Activated CD4-positive, alpha-beta T cell treated with anti-CD3 and anti-CD28 coated beads, Interleukin-2, amount 50 U/mL, for 48 hours (primary cell): ENCODE measurements at regions not wholly inside any gene's neighbourhood (a gene's known extent, or its start where the extent isn't known, plus 50 kb on each side); places are given as distances from the start of the nearest gene placed in this dataset.

ENCODE experiments used
- DNase-seq, 2 experiments: peaks; one replicate each; pipeline ENCODE4 v3.0.0-alpha.2; 2020

- no peak for DNase-seq
Measured at GRCh38 chr14:22011253-22011642, 337.6 kb upstream of the OR4E1 start.

DNA sequence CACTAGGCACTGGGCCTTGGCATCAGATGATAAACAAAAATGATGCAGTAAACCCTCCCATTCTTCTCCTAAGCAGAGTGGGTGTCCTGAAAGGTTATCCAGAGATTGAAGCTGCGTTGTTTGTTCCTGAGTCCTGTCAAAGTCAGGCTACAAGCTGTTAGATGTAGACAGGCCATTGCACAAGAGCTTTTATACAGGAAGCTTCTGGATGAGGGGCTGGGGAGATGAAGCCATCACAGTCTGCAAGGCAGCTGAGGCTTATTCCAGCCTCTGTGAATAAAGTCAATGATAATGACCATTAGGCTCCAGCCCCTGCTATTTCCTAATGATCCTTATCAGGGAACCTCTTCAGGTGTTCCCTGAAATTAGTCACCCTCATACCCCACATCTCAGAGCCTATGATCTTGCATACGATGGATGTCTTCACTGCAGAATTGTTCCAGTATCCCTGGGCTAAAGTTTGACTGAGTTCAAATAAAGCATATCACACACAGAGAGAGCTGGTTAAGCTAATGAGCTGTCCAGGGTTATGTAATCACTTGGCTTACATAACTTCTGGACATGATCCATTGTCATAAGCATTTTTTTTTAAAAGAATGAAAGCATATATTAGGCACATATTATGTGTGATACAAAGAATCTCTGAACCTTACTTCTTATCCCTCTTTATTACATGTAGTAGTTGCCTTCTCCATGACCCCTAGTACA lies 337.1 kb upstream of the OR4E1 start:
- no peak for DNase-seq

GRCh38 chr14:22008766-22009165 lies 335.1 kb upstream of the OR4E1 start:
- DNase-seq: no peak

GRCh38 chr14:22007784-22008412 lies 334.3 kb upstream of the OR4E1 start:
- peak in 1 of 2 experiments; percentile 23 for DNase-seq

DNA sequence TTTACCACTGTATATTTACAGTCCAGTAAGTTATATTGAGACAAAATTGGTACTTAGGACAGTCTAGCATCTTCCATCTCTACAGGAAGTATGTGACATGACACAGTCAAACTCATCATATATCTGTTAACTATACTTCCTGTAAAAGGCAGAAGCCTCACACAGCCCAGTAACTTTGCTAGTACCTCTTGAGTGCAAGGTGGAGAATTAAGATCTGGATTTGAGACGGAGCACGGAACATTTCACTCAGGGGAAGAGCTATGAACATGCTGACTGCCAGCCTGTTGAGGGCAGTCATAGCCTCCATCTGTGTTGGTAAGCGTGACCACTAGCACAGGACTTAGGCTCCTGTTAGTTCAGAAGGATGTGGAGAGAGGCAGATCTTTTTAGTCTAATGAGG lies 333.7 kb upstream of the OR4E1 start:
- DNase-seq: no peak

- DNase-seq: peak in 1 of 2 experiments; percentile 25
Measured at GRCh38 chr14:22003461-22003860, 329.8 kb upstream of the OR4E1 start.

- DNase-seq: peak; percentile 76 to 80
Measured at GRCh38 chr14:22002860-22003284, 329.3 kb upstream of the OR4E1 start.

DNA sequence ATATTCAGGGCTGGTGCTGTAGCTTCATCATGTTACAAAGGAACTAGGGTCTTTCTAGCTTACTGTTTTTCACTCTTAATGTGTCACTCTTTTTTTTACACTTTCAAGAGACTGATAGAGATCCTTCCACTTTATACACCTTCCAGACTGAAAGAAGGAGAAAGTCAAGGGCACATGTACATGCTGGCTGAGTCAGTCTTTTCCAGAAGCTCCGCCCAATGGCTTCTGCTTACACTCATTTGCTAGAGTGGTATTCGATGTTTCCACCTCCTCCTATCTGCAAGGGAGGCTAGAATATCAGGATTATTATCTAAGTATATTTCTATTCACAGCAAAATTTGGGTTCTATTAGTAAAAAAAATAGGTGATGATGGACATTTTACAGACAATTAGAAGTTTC lies 325.8 kb upstream of the OR4E1 start:
- no peak for DNase-seq

GRCh38 chr14:21997300-21997699 lies 323.7 kb upstream of the OR4E1 start:
- peak in 1 of 2 experiments; percentile 32 for DNase-seq

GRCh38 chr14:21995332-21995731 lies 321.7 kb upstream of the OR4E1 start:
- no peak for DNase-seq

- DNase-seq: no peak
Measured at GRCh38 chr14:21993837-21994236, 320.2 kb upstream of the OR4E1 start.

DNA sequence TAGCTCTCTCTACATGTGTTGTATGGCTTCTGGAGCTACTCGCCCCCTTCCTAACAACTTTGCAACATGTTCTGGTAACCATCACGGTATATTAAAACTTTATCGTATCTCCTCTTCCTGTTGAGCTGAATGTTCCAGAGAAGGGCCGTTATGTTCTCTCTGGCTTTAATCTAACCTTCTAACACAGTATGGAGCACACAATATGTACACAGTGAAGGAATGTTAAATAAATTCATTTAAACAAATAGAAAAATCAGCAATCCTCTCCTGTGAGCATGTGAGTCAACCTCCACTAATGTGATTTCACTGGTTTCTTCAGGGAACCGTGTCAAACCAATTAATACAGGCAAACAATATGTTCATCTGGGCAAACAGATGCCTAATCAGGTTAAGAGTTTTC lies 319.5 kb upstream of the OR4E1 start:
- no peak for DNase-seq

DNA sequence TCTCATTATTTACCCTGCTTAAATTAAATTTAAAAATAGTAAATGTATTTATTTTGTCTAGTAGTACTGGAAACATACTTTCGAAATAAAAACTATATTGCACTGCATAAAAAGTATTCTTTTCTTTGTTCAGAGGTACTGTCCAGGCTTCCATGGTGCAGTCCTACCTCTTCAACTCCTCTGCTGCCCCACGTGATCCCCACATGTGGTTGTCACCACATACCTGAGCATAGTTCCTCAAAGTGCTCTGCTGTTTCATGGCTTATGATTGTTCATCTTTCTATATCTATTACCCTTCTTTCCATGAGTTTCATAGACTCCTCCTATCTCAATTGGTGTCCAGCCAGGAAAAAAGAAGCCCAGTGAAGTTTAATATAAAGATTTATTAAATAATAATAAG lies 317.5 kb upstream of the OR4E1 start:
- no peak for DNase-seq

- no peak for DNase-seq
Measured at GRCh38 chr14:21990116-21990515, 316.5 kb upstream of the OR4E1 start.

- DNase-seq: no peak
Measured at GRCh38 chr14:21989090-21989489, 315.5 kb upstream of the OR4E1 start.

DNA sequence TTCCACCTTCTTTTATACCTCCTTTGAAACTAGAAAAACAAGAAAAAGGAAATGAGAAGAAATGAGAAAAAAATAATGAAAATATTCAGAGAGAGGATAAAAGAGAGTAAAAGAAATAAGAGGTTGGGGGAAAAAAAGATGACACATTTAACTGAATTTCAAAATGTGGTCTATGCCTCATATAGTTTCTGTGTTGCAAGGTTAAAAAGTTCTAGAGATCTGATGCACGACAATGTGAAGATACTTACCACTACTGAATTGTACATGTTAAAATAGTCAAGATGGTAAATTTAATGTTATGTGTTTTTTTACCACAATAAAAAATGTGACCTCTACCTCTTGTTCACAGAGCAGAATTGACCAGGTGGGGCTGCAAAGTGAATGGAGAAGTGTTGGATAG lies 314.8 kb upstream of the OR4E1 start:
- DNase-seq: no peak

DNA sequence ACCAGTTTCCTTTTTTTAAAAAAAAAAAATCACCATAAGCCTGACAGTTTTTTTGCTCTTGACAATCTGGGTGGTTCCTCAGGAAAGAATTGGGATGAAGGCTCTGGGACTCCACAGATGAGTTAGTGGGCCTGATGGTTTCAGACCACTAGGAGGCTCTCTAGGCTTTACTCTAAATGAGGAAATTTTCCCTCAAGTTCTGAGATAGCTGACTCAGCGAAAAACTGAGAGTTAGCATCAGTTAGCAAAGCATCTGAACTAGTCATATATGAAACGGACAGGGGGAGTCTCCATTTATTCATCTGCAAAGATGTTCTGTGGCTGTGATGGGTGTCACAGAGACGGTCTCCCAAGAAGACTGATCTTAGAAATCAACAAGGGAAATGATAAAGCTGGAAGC lies 314.3 kb upstream of the OR4E1 start:
- DNase-seq: no peak

DNA sequence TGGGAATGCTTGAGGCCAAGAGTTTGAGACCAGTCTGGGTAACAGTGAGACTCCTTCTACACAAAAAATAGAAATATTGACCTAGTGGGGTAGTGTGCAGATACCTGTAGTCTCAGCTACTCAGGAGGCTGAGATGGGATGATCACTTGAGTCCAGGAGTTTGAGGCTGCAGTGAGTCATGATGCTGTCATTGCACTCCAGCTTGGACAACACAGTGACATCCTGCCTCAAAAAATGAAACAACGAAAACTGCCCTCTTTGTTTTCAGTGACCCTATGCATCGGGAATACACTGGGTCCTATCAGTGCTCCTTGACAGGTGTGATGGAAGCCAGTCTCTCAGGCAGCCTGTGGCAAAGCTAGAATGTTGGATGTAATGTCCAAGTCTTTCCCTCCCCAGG lies 311.5 kb upstream of the OR4E1 start:
- no peak for DNase-seq

GRCh38 chr14:21978999-21979314 lies 305.3 kb upstream of the OR4E1 start:
- no peak for DNase-seq

DNA sequence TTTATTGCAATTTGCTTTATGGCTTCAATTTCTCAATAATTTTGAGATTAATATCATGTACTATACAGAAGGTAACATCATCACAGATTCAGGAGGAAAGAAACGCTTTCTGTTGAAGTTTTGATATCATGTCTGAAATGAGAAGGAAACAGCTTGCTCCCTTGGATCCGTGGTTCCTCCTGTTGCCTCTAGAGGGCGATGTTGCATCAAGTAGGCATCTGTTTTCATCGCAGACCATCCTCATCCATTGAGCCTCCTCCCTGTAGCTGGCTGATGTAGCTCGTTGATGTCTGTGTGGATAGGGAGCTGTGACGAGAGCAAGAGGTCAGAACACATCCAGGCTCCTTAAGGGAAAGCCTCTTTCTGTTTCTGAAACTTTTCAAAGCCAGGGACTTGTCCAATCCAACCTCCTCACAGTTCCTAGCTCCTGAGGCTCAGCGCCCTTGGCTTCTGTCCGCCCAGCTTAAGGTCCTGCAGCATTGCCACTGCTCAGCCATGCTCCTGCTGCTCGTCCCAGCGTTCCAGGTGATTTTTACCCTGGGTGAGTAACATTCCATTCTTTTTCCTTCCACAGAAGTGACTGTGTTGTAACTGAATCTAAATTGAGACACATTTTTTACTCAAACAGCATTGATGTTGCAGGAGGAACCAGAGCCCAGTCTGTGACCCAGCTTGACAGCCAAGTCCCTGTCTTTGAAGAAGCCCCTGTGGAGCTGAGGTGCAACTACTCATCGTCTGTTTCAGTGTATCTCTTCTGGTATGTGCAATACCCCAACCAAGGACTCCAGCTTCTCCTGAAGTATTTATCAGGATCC lies 304.8 kb upstream of the OR4E1 start:
- peak; percentile 57 to 63 for DNase-seq

DNA sequence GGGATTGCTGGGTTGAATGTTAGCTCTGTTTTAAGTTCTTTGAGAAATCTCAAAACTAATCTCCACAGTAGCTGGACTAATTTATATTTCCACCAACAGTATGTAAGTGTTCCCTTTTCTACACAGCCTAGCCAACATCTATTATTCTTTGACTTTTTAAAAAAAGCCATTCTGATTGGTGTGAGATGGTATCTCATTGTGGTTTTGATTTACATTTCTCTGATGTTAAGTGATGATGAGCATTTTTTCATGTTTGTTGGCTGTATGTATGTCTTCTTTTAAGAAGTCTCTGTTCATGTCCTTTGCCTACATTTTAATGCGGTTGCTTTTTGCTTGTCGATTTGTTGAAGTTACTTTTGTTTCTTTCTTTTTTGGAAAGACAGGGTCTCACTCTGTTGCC lies 301.1 kb upstream of the OR4E1 start:
- DNase-seq: no peak

DNA sequence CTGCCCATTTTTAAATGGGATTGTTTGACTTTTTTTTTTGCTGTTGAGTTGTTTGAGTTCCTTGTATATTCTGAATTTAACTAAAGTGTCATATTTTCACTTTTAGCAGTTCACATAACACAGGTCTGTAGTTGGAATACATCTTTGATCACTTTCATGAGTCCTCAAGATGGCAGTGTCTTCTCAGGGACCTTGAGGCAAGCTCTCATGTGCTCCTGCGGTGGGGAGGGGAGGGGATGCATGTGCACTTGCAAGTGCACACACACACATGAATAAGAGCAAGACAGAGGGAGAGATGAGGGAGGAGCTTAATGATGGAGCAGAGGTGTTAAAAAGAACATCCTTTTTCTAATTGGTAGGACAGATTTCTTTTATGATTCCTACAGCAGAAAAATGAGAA lies 291.4 kb upstream of the OR4E1 start:
- peak; percentile 29 to 48 for DNase-seq

DNA sequence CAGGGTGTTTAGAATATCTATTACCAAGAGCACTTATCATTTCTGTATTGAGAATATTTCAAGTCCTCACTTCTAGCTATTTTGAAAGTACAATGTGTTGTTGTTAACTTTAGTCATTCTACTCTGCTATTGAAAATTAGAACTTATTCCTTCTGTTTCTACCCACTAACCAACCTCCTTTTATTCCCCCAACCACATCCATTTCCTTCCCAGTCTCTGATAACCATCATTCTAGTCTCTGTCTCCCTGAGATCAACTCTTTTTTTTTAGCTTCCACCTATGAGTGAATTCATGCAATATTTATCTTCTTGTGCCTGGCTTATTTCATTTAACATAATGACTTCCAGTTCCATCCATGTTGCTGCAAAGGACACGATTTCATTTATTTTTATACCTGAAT lies 290.6 kb upstream of the OR4E1 start:
- DNase-seq: no peak

DNA sequence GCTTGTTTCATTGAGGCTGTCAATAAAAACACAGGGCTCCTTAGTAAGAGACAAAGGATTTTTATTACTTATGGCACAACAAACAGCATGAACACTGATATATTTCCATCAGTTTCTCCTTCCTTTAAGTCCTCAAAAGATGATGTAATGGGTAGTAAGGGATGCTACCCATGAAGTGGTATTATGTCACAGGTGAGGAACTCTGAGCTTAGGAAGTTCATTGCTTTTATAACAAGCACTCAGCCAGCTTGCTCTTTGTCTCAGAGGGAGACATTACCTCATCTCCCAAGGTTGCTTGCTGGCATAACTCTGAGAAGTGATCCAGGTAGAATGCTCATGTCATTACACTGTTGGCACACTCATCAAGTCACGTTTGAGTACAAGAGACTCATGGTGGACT lies 287.0 kb upstream of the OR4E1 start:
- no peak for DNase-seq
